Endodermal cell (in vitro differentiated cells): ENCODE measurements at regions not wholly inside any gene's neighbourhood (a gene's known extent, or its start where the extent isn't known, plus 50 kb on each side); places are given as distances from the start of the nearest gene placed in this dataset.

Source experiments
- DNase-seq: peaks from one replicate; pipeline ENCODE4 v3.0.0-alpha.2; 2017
- H3K27ac ChIP-seq: 2 replicates; pipeline ENCODE4 v1.5.1; 2013; ENCODE audit warnings: mild to moderate bottlenecking, low read depth, low read length, moderate library complexity
- H3K27me3 ChIP-seq: 2 replicates; pipeline ENCODE4 v1.6.1; 2013; ENCODE audit warnings: mild to moderate bottlenecking, low read length, moderate library complexity; ENCODE audit not compliant: insufficient read depth, control insufficient read depth, poor library complexity, severe bottlenecking
- H3K36me3 ChIP-seq: 2 replicates; pipeline ENCODE4 v1.7.0; 2013; ENCODE audit warnings: mild to moderate bottlenecking, low read length, moderate library complexity; ENCODE audit not compliant: control insufficient read depth, insufficient read depth
- H3K4me1 ChIP-seq: one replicate; pipeline ENCODE4 v1.7.0; 2013; ENCODE audit warnings: low read length; ENCODE audit not compliant: control insufficient read depth, insufficient read depth
- H3K4me3 ChIP-seq: 2 replicates; pipeline ENCODE4 v1.5.1; 2013; ENCODE audit warnings: mild to moderate bottlenecking, low read length, moderate library complexity
- H3K9ac ChIP-seq: 2 replicates; pipeline ENCODE4 v1.6.1; 2013; ENCODE audit warnings: mild to moderate bottlenecking, low read length, moderate library complexity; ENCODE audit not compliant: poor library complexity, severe bottlenecking; ENCODE audit errors: extremely low read depth
- H3K9me3 ChIP-seq: 2 replicates; pipeline ENCODE4 v1.6.1; 2013; ENCODE audit warnings: mild to moderate bottlenecking, low read length, moderate library complexity; ENCODE audit not compliant: control insufficient read depth
- H3K27ac Mint-ChIP-seq: 2 replicates; pipeline ENCODE4 v1.8.0; 2020; ENCODE audit warnings: mixed read lengths
- H3K27me3 Mint-ChIP-seq: 2 replicates; pipeline ENCODE4 v1.8.0; 2021; ENCODE audit warnings: mild to moderate bottlenecking, mixed read lengths; ENCODE audit not compliant: insufficient read depth
- H3K36me3 Mint-ChIP-seq: 2 replicates; pipeline ENCODE4 v1.8.0; 2020; ENCODE audit warnings: low read depth, mixed read lengths
- H3K4me1 Mint-ChIP-seq: 2 replicates; pipeline ENCODE4 v1.8.0; 2020; ENCODE audit warnings: mixed read lengths
- H3K4me3 Mint-ChIP-seq: 2 replicates; pipeline ENCODE4 v1.8.0; 2020; ENCODE audit warnings: mild to moderate bottlenecking, moderate library complexity, mixed read lengths
- H3K9me3 Mint-ChIP-seq: 2 replicates; pipeline ENCODE4 v1.8.0; 2020; ENCODE audit warnings: mild to moderate bottlenecking, mixed read lengths
- WGBS, 2 experiments: methylation state at CpG; one replicate each; pipeline versions ENCODE4 v1.1.5 to v1.1.7; 2013; ENCODE audit warnings: missing lambda C conversion rate in 2 of 2, mixed read lengths in 1 of 2; ENCODE audit not compliant: insufficient coverage in 1 of 2, insufficient read length in 1 of 2; 5-methylcytosine and 5-hydroxymethylcytosine counted together
- TF ChIP-seq, protein P1 (sequence below): fragments of 200-600 bp; sonication (generic); conservative IDR thresholded peaks from 2 replicates; pipeline ENCODE4 v1.5.0; 2021; ENCODE audit warnings: antibody characterized with exemption, mild to moderate bottlenecking

DNA sequence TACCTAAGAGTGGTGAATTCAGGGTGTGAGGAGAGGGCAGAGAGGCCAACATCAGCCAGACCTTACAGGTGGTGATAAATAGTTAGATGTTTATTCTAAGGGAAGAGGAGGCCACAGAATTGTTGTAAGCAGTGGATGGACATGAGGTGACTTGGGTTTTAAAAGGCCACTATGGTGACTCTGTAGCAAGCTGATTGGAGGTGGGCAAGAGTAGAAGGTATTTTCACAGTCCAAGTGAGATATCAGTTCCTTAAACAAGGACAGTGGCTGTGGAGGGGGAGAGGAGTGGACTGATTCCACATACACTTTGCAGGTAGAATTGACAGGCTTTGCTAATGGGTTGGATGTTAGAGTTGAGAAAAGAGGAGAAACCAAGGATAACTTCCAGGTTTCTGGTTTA lies 60.8 kb upstream of the CLDN14 start:
- H3K9me3 ChIP-seq, result no peaks in the 10 kb centered on the region
- H3K4me1 Mint-ChIP-seq, result peaks cover 2% of the 10 kb centered on the region
- no peak overlapping the region for H3K4me3 ChIP-seq
- no peak overlapping the region for H3K27ac Mint-ChIP-seq
- no peaks in the 10 kb centered on the region for H3K36me3 Mint-ChIP-seq
- H3K9me3 Mint-ChIP-seq, result no peaks in the 10 kb centered on the region
- peaks cover 20% of the 10 kb centered on the region for H3K27me3 ChIP-seq
- no peaks in the 10 kb centered on the region for H3K4me1 ChIP-seq
- no peak overlapping the region for H3K27ac ChIP-seq
- H3K9ac ChIP-seq, result no peak overlapping the region
- TF ChIP-seq, protein P1, sequence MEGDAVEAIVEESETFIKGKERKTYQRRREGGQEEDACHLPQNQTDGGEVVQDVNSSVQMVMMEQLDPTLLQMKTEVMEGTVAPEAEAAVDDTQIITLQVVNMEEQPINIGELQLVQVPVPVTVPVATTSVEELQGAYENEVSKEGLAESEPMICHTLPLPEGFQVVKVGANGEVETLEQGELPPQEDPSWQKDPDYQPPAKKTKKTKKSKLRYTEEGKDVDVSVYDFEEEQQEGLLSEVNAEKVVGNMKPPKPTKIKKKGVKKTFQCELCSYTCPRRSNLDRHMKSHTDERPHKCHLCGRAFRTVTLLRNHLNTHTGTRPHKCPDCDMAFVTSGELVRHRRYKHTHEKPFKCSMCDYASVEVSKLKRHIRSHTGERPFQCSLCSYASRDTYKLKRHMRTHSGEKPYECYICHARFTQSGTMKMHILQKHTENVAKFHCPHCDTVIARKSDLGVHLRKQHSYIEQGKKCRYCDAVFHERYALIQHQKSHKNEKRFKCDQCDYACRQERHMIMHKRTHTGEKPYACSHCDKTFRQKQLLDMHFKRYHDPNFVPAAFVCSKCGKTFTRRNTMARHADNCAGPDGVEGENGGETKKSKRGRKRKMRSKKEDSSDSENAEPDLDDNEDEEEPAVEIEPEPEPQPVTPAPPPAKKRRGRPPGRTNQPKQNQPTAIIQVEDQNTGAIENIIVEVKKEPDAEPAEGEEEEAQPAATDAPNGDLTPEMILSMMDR, result no peak
- DNase-seq, result no peak
- H3K4me3 Mint-ChIP-seq, result no peak overlapping the region
- H3K36me3 ChIP-seq, result no peaks in the 10 kb centered on the region
- H3K27me3 Mint-ChIP-seq, result peaks cover 8% of the 10 kb centered on the region

DNA sequence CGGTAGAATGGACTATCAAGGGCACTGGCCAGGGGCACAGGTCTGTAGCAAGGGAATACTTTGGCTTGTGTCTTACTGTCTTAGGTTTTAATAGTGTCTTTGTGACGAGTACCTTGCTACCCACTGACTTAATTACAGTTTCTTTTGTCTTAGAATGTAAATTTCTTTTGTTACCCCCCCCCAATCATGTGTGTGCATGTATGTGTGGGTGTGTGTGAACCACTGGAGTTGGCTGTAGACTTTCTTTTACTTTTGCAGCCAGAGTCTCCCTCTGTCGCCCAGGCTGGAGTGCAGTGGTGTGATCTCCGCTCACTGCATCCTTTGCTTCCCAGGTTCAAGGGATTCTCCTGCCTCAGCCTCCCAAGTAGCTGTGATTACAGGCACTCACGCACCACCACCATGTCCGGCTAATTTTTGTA lies 61.8 kb upstream of the CLDN14 start:
- H3K9me3 ChIP-seq, result no peaks in the 10 kb centered on the region
- TF ChIP-seq, protein P1, result no peak
- H3K9me3 Mint-ChIP-seq, result no peaks in the 10 kb centered on the region
- no peak overlapping the region for H3K4me3 ChIP-seq
- H3K27ac ChIP-seq, result no peak overlapping the region
- 82 to 87% methylated on average over 4 to 5 of the region's 6 CpGs for WGBS, 2 experiments
- H3K27me3 Mint-ChIP-seq, result peaks cover 8% of the 10 kb centered on the region
- H3K27me3 ChIP-seq, result peaks cover 20% of the 10 kb centered on the region
- no peak overlapping the region for H3K9ac ChIP-seq
- H3K4me3 Mint-ChIP-seq, result no peak overlapping the region
- no peak overlapping the region for H3K27ac Mint-ChIP-seq
- no peaks in the 10 kb centered on the region for H3K36me3 Mint-ChIP-seq
- H3K4me1 ChIP-seq, result no peaks in the 10 kb centered on the region
- no peaks in the 10 kb centered on the region for H3K36me3 ChIP-seq
- no peak for DNase-seq
- peaks cover 2% of the 10 kb centered on the region for H3K4me1 Mint-ChIP-seq

DNA sequence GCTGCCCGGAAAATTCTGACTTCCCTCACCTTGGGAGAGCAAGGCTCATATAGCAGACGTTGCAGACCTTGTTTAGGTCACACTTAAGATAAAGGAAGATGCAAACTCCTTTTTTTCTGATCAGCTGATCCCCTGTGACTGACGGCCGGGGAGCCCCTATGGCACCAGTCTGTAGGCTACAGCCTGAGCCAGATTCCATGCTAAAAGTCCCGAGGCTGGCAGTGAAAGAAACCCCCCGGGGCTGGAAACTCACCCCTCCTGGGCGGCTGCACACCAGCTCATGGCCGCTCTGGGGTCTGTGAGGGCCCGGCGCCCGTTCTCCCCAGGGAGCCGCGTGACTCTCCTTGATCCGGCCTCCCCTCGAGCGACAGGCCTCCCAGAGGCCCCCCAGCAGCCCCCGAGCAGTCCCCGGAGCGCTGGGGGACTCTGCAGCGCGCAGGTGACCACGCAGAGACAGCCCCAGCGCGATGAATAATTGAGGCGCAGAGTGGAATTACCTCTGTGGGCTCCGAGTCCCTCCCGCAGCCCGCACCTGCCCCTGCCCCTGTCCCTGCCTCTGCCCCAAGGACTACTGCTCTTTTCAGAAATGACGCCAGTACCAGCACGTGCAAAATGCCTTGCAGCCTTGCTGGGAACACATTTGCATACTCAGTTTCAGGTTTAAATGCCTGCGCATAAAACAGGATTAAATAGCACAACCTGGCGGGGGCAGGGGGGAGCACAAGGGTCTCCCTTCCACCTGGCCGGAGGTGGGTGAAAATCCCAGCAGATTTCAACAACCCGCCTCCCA lies 62.6 kb upstream of the CLDN14 start:
- peaks cover 8% of the 10 kb centered on the region for H3K27me3 Mint-ChIP-seq
- Histone ChIP-seq H3K27ac (no peak overlapping the region), H3K36me3 (no peaks in the 10 kb centered on the region), H3K4me3 (no peak overlapping the region), H3K27me3 (peaks cover 20% of the 10 kb centered on the region), H3K9ac (no peak overlapping the region), H3K4me1 (no peaks in the 10 kb centered on the region), H3K9me3 (no peaks in the 10 kb centered on the region)
- peak; percentile 81 for DNase-seq
- H3K36me3 Mint-ChIP-seq, result no peaks in the 10 kb centered on the region
- TF ChIP-seq, protein P1, result peak; percentile 62
- H3K9me3 Mint-ChIP-seq, result no peaks in the 10 kb centered on the region
- WGBS, 2 experiments, result 35 to 37% methylated on average over 19 to 34 of the region's 34 CpGs
- no peak overlapping the region for H3K27ac Mint-ChIP-seq
- peaks cover 2% of the 10 kb centered on the region for H3K4me1 Mint-ChIP-seq
- H3K4me3 Mint-ChIP-seq, result no peak overlapping the region
